Left ventricle myocardium inferior (tissue), 1 donor: ENCODE measurements at regions not wholly inside any gene's neighbourhood (a gene's known extent, or its start where the extent isn't known, plus 50 kb on each side); places are given as distances from the start of the nearest gene placed in this dataset.

ENCODE experiments used
- DNase-seq: peaks from one replicate; pipeline ENCODE4 v3.0.0-alpha.2; 2020
- H3K27ac ChIP-seq: fragments of 200-600 bp; replicated peaks from 2 replicates; pipeline ENCODE4 v1.8.0; 2021
- H3K27me3 ChIP-seq: fragments of 200-600 bp; 2 replicates; pipeline ENCODE4 v1.8.0; 2021; ENCODE audit warnings: low read depth
- H3K36me3 ChIP-seq: fragments of 200-600 bp; 2 replicates; pipeline ENCODE4 v1.8.0; 2021
- H3K4me1 ChIP-seq: fragments of 200-600 bp; 2 replicates; pipeline ENCODE4 v1.8.0; 2021
- H3K4me3 ChIP-seq: fragments of 200-600 bp; 2 replicates; pipeline ENCODE4 v1.8.0; 2021; ENCODE audit warnings: mild to moderate bottlenecking, moderate library complexity
- H3K9me3 ChIP-seq: fragments of 200-600 bp; replicated peaks from 2 replicates; pipeline ENCODE4 v1.8.0; 2021
- CTCF ChIP-seq: fragments of 200-600 bp; IDR thresholded peaks from 2 replicates; pipeline ENCODE4 v1.8.0; 2021; ENCODE audit warnings: antibody characterized with exemption, mild to moderate bottlenecking, borderline replicate concordance
- intact Hi-C: fragments of 100-400 bp; cut with micrococcal nuclease; formaldehyde crosslinking; loops from one replicate; pipeline ENCODE4 v1.11.0; 2022
- donor health status: DM: no; HTN: yes; CAD: no; lungs with severe emphysema.

DNA sequence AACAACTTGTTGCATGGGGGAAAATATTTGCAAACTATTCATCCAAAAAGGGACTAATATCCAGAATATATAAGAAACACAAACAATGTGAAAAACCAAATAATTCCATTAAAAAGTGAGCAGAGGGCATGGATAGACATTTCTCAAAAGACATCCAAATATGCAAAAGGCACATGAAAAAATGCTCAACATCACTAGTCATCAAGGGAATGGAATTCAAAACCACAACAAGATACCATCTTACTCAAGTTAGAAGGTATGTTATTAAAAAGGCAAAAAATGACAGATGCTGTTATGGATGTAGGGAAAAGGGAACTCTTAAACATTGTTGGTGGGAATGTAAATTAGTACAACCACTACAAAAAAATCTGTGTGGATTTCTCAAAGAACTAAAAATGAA lies 396.5 kb downstream of the CCDC85A start:
- Histone ChIP-seq H3K27ac (no peak overlapping the region), H3K36me3 (no peaks in the 10 kb centered on the region), H3K9me3 (peaks cover 20% of the 10 kb centered on the region), H3K27me3 (no peaks in the 10 kb centered on the region), H3K4me3 (no peak overlapping the region), H3K4me1 (no peaks in the 10 kb centered on the region)
- no peak for TF ChIP-seq CTCF
- DNase-seq, result no peak
- intact Hi-C loops, result no loop called here

- no peak overlapping the region for H3K27ac ChIP-seq
- H3K4me3 ChIP-seq, result no peak overlapping the region
- H3K4me1 ChIP-seq, result no peaks in the 10 kb centered on the region
- no peak for TF ChIP-seq CTCF
- no peak for DNase-seq
- intact Hi-C loops, result no loop called here
- H3K27me3 ChIP-seq, result no peaks in the 10 kb centered on the region
- H3K36me3 ChIP-seq, result no peaks in the 10 kb centered on the region
- H3K9me3 ChIP-seq, result no peaks in the 10 kb centered on the region
Measured at GRCh38 chr2:56582570-56582969, 398.8 kb downstream of the CCDC85A start.

DNA sequence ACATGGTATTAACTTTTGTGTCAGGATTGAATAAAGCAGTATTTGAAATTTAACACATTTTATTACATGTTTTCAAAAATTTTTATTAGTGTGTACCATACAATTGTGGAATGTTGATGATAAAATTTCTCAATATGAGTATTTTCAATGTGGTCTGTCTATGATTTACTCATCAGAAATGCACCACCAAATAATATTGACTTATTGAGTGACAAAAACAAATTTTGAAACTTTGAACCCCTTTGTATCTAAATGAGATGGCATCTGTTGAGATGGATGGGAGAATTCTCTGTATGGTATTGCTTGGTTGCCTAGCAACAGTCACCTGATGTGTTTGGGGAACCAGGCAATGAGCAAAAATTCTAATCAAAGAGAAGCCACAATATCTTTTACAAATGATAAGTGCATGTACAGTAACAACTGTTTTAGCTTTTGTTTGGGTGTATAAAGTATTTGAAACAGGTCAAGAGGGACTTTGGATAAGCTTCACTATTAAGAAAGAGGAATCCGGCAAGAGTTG lies 400.1 kb downstream of the CCDC85A start:
- intact Hi-C loops, result no loop called here
- Histone ChIP-seq H3K27me3 (no peaks in the 10 kb centered on the region), H3K9me3 (no peaks in the 10 kb centered on the region), H3K27ac (no peak overlapping the region), H3K4me1 (peaks cover under 1% of the 10 kb centered on the region), H3K4me3 (no peak overlapping the region), H3K36me3 (no peaks in the 10 kb centered on the region)
- DNase-seq, result no peak
- no peak for TF ChIP-seq CTCF

DNA sequence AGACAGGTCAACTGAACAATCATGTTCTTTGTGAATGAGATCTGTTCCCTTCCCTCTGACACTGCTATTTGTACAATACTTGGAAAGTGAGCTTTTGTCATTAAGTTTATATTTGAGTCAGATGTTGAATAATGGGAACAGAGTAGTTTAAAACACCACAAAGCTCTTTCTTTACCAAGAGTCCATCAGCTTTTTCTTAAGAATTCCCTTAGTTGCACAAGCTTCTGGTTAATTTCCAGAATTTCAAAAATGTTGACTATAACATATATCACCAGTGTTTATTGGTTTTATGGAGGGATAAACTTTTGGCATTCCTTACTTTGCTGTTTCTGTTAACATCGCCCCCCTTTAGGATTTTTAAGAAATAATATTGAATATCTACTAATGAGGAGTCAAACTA lies 403.7 kb downstream of the CCDC85A start:
- H3K36me3 ChIP-seq, result no peaks in the 10 kb centered on the region
- H3K4me3 ChIP-seq, result no peak overlapping the region
- H3K9me3 ChIP-seq, result no peaks in the 10 kb centered on the region
- H3K4me1 ChIP-seq, result peaks cover 7% of the 10 kb centered on the region
- intact Hi-C loops, result no loop called here
- no peak for DNase-seq
- no peak overlapping the region for H3K27ac ChIP-seq
- H3K27me3 ChIP-seq, result no peaks in the 10 kb centered on the region
- no peak for TF ChIP-seq CTCF

DNA sequence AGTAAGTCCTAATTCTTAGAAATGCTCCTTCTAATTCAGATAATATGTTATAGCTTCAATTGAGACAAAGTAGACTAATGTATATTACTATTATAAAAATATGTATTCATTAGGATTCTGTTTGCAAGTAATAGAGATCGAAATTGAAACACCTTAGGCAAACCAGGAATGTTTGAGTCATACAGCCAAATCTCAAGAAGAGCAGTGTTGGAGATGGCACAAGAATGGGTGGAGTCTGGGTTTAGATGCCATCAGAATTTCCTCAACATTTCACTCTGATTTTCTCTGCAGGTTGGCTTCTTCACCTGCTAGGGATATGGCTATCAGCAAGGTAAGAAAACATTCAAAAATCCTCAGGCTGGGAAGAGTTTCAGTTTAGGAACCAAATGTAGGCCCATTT lies 405.4 kb downstream of the CCDC85A start:
- TF ChIP-seq CTCF, result no peak
- intact Hi-C loops, result no loop called here
- no peaks in the 10 kb centered on the region for H3K27me3 ChIP-seq
- no peaks in the 10 kb centered on the region for H3K36me3 ChIP-seq
- peaks cover 7% of the 10 kb centered on the region for H3K4me1 ChIP-seq
- H3K27ac ChIP-seq, result no peak overlapping the region
- no peaks in the 10 kb centered on the region for H3K9me3 ChIP-seq
- H3K4me3 ChIP-seq, result no peak overlapping the region
- no peak for DNase-seq

DNA sequence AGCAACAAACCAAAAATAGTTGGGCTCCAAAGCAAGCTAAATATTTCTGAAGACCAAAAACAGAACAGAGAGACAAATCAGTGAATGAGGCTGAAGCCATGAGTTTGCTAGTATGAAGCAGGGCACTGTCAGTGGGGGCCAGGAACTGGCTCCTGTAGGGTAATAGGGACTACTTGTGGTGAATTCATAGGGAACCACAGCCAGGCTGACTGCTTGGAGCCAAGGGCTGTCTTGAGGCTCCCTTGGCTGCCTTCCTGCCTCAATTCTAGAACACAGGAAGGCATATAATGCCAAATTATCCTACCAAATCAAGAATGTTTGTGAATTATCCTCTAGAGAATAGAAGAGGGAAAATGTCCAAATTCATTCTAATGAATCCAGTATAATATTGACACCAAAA lies 406.0 kb downstream of the CCDC85A start:
- H3K36me3 ChIP-seq, result no peaks in the 10 kb centered on the region
- no peaks in the 10 kb centered on the region for H3K27me3 ChIP-seq
- peaks cover 7% of the 10 kb centered on the region for H3K4me1 ChIP-seq
- no peak for TF ChIP-seq CTCF
- no peak overlapping the region for H3K4me3 ChIP-seq
- no peak overlapping the region for H3K27ac ChIP-seq
- DNase-seq, result no peak
- H3K9me3 ChIP-seq, result no peaks in the 10 kb centered on the region
- intact Hi-C loops, result no loop called here
